HG03097 (cell line): ENCODE measurements at regions not wholly inside any gene's neighbourhood (a gene's known extent, or its start where the extent isn't known, plus 50 kb on each side); places are given as distances from the start of the nearest gene placed in this dataset.
"Not testable (repeated sequence)": the region's sequence is repeated elsewhere in the genome, so short reads cannot be mapped to it uniquely, and the experiment has no call there.

Source experiments
- ATAC-seq: cut with Tn5 transposase; IDR thresholded peaks from one replicate; pipeline ENCODE4 v1.9.1; 2021; ENCODE audit not compliant: unreplicated experiment, low FRiP score

- no peak for ATAC-seq
These were observed 417.7 kb downstream of the IRX1 start for GRCh38 chr5:4013106-4013898.

DNA sequence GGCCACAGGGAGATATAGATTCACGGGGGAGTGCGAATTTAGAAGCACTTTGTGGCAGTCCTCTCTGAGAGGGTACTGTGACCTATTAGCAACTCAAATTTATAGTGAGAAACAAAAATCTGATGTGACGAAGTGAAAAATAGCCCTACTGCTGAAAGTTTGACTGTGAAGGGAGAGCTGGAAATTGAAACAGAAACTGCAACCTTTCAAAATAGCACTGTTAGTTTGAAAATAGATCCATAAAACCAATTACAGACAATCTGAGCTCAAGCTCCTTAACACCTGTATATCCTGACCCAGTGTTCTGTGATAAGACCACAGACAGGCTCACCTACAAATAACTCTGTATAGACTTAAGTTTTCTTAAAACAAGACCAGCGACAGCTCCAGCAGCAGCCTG, 420.1 kb downstream of the IRX1 start:
- no peak for ATAC-seq

DNA sequence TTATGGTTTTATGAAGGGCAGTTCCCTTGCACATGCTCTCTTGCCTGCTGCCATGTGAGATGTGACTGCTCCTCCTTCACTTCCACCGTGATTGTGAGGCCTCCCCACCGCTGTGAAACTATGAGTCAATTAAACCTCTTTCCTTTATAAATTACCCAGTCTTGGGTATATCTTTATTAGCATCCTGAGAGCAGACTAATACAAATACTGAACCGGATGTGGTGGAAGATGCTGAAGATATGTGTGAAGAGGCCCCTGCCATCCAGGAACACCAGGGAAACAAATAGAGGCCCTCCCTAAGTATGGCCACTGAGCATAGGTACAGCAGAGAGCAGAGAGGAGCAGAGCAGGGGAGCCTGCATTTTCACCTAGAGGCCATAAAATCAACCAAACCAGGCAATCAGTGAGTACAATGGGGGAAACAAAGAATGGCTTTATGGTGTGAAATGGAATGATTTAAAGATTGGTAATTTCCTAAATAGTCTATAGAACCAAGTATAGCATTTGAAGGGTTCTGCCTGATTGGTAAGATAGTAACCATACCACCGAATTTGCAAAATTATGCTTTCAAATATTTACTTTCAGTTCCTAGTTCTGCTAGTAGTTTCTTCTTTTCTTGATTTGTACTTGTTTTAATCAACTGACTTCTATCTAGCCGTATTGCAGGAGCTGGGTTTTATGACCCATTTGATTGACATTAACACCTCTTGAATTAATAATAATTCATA, 421.6 kb downstream of the IRX1 start:
- ATAC-seq = no peak

GRCh38 chr5:4018007-4018406, 422.4 kb downstream of the IRX1 start:
- ATAC-seq = no peak

- ATAC-seq = no peak
These were observed 423.6 kb downstream of the IRX1 start for GRCh38 chr5:4019009-4019769.

DNA sequence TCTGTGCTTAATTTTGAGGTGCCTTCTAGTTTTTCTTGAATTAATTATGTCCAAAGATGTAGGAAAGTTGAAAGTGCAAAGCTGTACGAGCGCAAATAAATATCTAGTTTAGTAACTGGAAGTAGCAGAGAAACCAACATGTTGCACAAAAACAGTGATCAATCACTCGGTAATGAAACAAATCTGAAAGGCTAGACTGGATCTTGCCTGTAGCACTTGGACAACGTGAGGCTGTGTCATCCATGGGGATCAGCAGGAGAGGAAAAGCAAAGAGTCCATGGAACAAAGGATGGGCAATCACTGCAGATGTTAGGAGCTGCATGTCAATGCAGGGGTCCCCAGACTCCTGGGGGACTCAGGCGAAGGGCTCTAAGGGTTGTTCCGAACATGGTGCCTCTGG, 424.2 kb downstream of the IRX1 start:
- ATAC-seq = no peak

DNA sequence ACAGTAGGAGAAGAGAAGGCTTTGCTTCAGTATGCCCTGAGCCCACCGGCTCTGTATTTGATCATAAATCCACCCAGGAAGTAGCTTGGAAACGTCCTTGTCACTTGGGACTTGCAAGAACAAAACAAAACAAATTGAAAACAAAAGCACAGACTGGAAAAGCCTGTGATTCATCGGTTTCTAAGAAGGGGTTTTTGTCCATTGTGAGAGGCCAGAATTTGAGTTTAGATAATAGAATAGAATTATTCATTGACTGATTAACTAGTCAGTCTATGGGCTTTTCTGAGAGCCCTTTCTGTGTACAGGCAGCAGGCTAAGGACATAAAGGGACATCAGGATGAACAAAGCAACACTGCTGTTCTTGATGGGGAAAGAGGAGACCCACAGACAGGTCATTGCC, 424.8 kb downstream of the IRX1 start:
- no peak for ATAC-seq

DNA sequence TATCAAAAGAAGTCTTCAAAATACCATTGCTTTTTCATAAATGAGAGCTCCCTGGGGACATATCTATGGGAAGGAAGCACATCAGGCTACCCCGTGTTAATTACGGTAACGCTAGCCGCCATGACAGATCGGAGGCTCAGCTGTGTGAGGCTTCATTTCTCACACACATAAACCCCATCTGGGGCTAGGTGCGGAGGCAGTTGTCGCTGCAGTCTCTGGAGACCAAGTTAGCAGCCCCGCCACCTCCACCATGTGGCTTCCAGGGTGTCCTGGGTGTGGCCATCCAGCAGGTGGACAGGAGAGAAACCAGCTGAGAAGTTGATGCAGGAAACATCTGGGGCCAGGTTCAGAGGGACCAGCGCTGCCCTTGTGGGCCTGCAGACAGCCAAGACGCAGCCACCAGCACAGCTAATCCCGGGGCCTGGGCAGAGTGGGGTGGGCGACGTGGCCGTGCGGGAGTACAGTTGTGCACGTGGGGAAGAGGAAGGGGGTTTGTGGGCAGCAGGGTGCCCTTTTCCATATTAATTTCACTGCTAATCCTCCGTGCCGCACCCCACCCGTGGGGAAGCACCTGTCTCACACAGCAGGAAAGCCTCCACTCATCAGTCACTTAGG, 426.5 kb downstream of the IRX1 start:
- no peak for ATAC-seq

DNA sequence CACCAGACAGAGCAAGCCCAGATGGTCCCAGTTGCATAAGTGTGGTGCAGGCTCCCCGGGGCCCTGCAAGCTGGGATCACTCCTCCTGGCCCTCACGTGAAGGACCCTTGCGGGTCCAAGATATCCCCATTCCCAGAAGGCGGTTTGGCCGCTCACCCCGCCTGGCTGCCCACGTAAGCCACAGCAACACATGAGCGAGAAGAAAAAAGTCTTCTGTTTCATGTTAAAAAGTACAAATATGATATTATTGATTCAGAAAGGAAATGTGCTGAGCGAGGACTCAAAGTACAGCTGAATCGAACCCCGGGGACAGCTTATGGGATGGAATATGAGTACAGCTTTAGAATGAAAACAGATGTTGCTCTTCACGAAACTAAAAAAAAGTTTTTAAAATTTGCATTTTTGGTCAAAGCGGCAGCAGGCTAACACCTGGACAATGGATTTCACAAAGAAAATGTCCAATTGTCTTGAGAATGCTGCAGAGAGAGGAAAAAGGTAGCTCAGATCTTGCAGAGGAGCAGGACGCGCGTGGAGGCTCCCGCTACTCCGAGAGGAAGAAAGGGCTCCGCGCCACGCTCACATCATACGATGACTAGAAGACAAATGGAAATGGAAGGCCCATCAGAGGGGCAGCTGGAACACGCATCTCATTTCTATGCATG, 427.6 kb downstream of the IRX1 start:
- no peak for ATAC-seq

GRCh38 chr5:4023753-4024335, 428.2 kb downstream of the IRX1 start:
- ATAC-seq = no peak

GRCh38 chr5:4027088-4027734, 431.6 kb downstream of the IRX1 start:
- ATAC-seq = no peak

GRCh38 chr5:4028384-4028783, 432.8 kb downstream of the IRX1 start:
- no peak for ATAC-seq

GRCh38 chr5:4033546-4033945, 437.9 kb downstream of the IRX1 start:
- ATAC-seq = not testable (repeated sequence)

DNA sequence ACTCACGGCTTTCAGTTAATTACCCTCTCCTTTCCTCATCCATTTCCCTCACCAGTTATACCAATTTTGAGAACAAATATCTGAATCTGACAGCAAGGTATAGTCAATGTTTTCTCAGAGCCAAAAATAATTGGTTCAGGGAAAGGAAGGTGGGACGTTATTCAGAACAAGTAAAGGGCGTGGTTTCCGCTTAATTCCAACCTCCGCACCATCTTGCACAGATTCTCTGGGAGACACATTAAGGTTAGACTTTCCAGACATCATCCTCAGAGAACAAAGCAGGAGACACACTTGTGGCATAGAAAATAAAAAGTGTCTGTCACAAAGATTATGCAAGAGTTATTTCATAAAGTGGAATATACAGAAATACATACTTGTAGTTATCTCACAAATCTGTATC, 441.2 kb downstream of the IRX1 start:
- no peak for ATAC-seq

- ATAC-seq = no peak
These were observed 443.4 kb downstream of the IRX1 start for GRCh38 chr5:4038994-4039393.

DNA sequence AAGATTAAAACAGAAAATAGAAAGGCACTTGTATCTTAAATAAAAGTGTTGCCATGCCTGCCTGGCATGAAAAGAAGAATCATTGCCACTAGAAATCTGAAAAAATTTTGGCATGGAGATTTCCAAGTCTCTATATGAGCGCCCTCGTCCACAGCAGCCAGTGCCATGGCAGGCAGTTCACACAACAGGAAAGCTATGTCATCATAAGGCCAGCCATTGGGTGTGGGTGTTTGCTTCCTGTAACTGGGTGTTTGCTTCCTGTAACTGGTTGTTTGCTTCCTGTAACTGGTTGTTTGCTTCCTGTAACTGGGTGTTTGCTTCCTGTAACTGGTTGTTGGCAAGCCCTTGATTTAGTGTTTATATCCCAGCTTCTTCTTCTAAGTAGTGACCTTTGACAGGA, 446.7 kb downstream of the IRX1 start:
- no peak for ATAC-seq

GRCh38 chr5:4043135-4043534, 447.5 kb downstream of the IRX1 start:
- no peak for ATAC-seq

DNA sequence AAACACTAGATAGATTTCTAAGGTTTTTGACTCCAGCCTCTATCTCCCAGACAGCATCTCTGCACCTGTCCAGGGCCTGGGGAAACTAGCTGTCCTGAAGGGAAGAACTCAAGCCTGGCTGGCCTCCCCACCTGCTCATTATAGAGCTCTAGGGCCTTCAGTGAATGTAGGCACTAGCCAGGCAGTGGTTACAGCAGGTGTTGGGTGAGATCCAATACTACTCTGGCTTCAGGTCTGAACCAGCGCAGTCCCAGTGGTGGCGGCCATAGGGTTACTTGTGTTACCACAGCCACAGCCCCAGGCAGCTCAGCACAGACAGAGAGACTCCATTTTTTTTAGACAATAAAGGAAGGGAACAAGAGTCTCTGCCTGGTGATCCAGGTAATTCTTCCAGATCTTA, 449.2 kb downstream of the IRX1 start:
- ATAC-seq = no peak

GRCh38 chr5:4048398-4048797, 452.8 kb downstream of the IRX1 start:
- no peak for ATAC-seq

- no peak for ATAC-seq
These were observed 454.6 kb downstream of the IRX1 start for GRCh38 chr5:4050203-4050602.
